HL-60/S4 treated with phorbol 12-myristate 13-acetate at 8.2 ng/mL for 4 days and 3 days (cell line): ENCODE measurements at regions not wholly inside any gene's neighbourhood (a gene's known extent, or its start where the extent isn't known, plus 50 kb on each side); places are given as distances from the start of the nearest gene placed in this dataset.

Experiments used
- in situ Hi-C: fragments of 300-500 bp; cut with MboI; formaldehyde crosslinking; loops from 2 replicates; pipeline ENCODE4 v1.15.0; 2022; ENCODE audit warnings: low sequenced_read_pairs

DNA sequence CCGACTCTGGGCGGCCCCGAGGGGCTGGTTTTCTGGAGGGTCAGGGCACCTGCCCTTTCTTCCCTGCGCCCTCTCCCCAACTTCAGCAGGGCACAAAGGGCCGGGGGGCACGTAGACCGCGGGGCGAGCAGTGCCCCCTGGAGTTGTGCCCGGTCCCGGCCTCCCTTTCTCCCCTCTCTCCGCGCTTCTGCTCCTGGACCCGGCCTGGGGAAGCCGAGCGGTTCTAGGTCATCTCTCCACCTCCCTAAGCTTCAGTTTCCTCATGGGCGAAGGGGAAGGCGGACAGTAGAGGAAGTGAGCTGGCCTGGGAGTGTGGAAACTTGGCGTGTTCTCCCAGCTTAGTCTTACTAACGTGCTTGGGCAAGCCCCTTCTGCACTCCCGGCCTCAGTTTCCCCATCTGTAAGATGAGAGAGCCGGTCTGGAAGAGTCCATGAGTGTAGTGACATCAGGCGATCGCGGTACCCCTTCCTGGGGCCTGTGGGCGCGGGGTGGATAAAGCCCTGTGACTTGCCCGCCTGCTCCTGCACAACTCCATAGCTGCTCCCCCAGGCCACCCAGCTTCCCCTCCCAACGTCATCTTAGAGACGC, 158.6 kb upstream of the PARP11 start:
- in situ Hi-C loops = loop anchor here (25.0 kb wide), 1 partner anchor 144 kb away; no protein-coding TSS in a partner anchor

DNA sequence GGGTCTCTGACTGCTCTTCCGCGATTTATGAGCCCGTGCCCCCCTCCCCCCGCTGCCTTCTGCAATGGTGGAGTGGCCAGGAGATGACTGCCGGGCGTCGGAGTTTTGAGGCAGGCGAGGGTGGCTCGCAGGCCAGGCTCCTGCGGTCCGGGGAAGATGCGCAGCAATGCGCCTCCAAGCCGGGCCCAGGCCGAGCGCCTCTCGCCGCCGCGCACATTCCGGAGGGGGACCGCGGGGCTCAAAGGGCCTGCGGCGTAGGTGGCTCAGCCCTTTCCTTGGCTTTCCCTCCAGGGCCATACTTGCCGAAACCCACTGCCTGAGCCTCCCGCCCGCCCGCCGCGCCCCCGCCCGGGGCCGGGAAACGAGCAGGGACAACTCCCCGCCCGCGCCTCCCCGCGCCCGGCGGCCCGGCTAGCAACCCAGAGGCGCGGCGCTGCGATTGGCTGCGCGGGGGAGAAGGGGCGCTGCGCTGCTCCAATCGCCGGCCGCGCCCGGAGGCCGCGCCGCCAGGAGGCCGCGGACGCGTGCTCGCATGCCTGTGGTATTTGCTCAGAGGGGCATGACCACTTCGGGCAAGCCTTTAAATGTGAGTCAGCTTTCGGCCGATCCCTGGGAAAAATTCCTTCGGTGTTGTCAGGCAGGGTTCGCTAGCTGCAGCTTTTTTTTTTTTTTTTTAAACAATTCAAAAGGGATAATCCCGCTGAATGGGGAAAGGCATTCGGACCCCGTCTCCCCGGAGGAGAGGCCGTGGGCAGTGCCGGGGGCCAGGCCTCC, 157.9 kb upstream of the PARP11 start:
- in situ Hi-C loops = loop anchor here (25.0 kb wide), 1 partner anchor 144 kb away; no protein-coding TSS in a partner anchor

DNA sequence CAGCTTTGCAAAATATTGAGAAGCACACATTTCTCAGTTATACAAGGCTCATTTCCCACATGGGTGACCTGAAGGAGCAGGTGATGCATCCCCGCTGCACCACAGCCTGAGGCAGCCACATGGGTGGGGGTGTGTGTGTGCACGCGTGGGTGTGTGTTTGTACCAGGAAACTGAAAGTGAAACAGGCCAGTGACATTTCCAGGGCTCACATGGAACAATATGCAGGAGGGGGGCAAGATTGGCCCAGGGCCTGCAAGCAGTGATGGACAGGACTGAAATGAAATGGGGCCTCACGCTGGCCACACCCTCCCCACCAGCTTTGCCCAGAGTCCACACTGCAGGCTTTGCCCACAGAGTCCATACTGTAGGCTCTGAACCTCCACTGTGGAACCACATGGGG, 154.2 kb upstream of the PARP11 start:
- in situ Hi-C loops = loop anchor here (25.0 kb wide), 1 partner anchor 140 kb away; no protein-coding TSS in a partner anchor

DNA sequence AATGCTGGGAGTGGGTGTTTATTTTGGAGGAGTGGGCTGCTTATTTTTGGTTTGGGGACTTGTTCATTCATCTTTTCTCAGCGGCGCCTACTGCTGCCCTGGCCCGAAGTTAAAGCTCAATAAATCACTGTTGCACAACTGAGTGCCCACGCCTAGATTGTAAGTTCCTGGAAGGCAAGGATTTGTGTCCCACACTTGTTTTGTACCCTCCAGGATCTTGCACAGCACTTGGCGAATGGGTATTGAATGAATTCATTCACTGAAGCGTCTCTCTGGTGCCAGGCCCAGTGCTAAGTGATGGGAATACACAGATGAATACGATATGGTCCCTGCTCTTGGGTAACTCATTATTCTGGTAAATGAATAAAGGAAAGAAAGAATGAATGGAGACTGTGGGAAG, 153.3 kb upstream of the PARP11 start:
- in situ Hi-C loops = loop anchor here (25.0 kb wide), 1 partner anchor 139 kb away; no protein-coding TSS in a partner anchor

DNA sequence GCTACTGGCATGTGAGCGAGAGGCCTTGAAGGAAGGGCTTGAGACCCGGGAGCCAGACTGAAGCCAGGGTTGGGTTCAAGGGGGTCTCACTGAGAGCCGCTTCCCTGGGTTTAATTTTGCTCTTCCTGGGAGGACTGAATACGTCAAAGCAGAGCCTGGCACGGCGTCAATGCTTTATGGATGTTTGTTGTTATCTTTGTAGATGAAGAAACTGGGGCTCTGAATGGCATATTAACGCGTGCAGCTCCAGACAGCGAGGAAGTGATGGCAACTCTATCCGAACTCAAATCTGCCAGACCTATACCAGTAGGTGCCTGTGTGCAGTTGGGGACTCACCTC, 152.8 kb upstream of the PARP11 start:
- in situ Hi-C loops = loop anchor here (25.0 kb wide), 1 partner anchor 139 kb away; no protein-coding TSS in a partner anchor

DNA sequence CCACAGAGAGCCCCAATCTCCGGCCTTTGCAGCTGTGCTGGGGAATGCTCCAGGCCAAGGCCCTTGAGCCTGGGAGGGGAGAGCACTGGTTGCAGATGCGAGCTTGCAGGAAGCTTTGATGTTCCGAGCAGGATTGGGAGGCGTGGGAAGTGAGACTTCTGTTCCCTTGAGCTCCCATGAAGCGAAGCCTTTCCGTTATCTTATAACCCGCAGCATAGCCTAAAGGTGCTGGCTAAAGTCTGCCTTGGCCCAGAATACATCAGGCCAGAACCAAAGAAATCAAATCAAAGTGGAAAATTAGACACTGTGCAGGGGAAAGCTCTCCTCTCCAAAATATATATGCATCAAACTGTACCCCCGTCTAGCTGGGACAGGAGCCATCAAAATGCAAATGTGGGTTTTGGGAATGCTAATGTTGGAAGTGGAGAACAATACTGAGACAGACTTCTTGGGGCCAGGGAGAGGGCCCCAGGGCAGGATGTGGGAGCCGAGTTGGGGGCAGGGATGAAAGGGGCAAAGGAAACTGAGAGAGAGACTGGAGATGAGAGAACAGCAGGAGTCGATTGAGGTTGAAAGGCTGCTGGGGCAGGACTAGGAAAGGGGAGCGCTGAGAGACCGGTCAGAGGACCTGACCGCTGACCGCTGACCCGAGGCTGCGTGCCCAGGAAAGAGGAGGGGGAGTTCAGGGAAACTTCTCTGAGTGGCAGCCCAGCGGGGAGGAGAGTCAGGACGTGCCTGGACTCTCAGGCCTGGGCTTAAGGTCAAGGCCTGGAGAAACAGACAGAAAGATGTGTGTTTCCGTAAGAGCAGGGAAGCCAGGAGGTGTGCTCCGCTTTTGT, 152.2 kb upstream of the PARP11 start:
- in situ Hi-C loops = loop anchor here (25.0 kb wide), 1 partner anchor 138 kb away; no protein-coding TSS in a partner anchor

DNA sequence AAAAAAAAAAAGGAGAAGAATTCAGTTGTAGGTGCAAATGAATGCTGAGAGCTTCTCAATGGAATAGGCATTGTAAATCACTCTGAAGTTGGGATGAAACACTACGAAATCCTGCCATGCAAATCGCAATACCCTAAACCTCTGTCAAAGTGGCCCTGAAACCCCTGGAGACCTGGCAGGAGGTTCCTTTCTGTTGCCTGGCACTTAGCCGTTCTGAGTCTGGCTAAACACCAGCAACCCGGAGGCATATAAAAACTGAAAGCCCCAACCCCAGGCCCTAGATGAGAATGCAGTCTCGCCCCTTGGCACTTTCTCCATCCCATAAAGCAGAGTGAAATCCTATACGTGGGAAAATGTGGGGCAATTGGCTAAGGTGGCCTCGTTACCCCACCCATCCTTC, 151.5 kb upstream of the PARP11 start:
- in situ Hi-C loops = loop anchor here (25.0 kb wide), 1 partner anchor 137 kb away; no protein-coding TSS in a partner anchor

DNA sequence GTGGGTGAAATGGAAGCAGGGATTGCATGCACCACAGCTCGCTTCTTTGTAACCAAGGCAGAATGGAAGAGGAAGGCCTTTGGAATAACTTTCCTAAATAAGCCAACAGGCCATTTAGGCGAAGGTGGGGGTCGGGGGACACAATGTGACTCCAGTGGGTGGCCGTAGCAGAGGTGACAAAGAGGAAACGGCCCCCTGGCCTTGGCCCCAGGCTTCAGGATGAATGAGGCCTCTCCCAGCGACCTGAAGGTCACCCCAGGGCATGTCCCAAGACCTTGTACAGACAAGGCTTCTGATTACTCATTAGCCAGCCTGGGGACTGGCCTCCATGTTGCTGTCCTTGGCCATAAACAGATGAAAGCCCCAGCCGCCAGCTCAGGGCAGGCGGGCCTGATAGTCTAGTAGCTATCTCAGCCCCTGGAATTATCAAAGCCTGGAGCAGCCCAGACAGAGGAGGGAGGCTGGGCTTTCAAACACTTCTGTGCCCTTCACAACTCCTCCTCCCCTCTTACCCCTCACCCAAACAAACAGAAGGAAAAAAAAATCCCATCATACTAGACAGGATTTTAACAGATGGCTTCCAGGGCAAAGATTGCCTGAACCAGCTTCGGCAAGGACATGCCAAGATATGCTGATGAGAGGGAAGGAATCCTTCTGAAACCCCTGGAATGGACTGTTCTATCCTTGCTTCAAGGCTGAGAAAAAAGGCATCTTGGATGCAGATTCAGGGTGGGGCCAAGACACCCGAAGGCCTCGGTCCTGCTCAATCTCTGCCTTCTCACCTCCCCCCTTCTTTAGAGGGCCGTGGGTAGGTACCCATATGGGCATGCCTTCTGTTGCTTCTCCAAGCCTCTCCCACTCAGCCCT, 142.3 kb upstream of the PARP11 start:
- in situ Hi-C loops = no loop called here

DNA sequence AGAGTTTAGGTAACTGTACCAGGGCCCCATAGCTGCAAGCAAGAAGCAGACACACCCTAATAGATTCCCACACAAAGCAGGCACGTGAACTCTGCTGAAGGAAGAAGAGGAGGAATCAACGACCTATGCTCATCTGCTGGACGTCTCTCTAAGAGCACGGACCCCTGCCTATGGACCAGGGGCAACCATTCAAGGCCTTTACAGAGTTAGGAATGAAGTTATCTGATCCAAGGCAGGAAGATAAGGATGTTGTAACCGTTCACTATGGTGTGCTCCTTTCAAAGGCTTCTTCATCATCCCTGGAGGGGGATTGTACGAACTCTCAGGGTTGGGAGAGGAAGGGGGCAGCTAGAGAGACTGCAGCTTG, 141.6 kb upstream of the PARP11 start:
- in situ Hi-C loops = no loop called here

DNA sequence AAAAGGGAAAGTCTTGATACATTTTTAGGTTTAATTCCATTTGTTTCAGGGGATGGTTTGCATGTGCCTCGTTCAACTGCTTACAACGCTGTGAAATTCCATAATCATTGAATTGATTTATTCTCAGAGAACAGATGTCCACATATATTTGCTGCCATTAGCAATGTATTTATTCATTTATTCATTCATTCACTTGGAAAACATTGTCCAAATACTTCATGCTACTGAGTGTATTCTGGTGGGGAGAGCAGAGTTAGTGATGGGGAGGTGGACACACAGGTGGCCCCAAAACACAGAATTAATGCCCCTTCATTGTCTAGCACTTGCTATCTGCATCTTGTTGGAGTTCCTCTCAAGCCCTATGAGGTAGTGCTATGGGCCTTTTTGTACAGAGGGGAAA, 141.2 kb upstream of the PARP11 start:
- in situ Hi-C loops = no loop called here

DNA sequence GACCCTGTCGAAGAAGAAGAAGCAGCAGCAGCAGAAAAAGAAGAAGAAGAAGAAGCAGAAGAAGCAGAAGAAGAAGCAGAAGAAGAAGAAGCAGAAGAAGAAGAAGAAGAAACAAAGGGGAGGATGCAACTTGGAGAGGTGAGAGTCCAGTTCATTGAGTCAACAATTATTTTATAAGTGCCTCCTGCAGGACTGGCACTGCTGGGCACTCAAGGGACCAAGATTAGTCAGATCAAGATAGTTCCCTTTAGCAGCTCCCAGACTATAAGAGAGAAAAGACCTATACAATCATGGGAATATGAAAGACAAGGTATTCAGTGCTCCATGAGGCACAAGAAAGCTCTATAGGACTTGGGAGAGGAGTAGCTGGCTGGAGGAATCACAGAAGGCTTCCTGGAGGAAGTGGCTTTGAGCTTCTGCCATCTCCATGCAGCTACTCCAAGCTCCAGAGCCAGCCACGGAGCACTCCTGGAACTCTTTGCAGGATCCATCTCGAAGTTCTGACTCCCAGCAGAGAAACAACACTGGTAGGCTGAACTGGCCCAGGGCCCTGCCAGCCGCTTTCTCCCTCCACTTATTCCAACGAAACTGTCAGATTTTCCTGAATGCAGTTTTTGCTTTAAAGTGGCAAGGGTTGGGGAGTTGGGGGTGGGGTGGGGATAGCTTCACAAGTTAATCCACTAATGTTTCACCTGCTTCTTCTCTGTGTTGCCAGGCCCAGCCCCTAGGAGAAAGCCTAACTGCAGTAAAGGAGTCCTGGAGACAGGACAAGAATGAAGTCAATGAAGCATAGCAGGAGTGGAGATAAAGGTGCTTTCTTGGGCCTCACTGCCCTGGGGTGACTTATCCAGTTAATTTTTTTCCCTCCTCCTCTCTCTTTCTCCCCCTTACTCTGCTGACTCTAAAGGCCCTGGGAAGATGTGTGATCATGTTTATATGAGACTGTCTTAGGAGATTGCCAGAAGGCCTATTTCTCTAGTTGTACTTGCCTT, 140.1 kb upstream of the PARP11 start:
- in situ Hi-C loops = no loop called here

DNA sequence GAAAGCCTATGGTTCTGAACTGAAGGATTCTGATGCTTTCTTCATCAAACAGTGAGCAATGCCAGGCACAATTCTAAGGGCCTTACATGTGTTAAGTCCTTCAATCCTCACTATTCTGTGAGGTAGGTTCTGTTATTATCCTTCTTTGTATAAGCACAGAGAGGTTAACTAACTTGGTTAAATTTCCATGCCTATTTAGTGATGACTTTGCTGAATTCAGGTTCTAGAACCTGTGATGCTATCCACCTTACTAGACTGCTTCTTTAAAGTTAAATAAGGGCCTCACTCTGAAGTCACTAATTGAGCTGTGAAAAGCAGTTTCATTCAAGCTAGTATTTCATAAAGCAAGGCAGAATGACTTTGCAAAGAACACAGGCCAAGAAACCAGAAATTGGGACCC, 138.9 kb upstream of the PARP11 start:
- in situ Hi-C loops = no loop called here

DNA sequence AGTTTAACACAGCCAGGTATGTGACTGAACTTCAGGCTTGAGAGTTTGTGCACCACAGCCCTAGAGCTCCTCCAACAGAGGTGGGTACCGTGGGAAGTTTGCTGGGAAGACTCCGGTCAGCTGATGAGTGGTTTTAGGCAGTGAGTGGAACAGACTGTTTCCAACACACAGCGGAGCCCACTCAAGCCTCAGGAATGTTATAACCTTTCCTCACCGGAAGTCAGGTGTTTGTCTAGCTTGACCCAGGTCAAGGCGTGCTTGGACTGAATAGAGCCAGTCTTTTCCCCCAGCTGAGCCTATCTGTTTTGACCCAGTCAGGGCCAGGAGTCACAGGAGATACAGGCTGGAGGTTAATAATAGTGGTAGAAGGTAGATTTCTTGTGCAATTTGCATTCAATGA, 138.4 kb upstream of the PARP11 start:
- in situ Hi-C loops = no loop called here

DNA sequence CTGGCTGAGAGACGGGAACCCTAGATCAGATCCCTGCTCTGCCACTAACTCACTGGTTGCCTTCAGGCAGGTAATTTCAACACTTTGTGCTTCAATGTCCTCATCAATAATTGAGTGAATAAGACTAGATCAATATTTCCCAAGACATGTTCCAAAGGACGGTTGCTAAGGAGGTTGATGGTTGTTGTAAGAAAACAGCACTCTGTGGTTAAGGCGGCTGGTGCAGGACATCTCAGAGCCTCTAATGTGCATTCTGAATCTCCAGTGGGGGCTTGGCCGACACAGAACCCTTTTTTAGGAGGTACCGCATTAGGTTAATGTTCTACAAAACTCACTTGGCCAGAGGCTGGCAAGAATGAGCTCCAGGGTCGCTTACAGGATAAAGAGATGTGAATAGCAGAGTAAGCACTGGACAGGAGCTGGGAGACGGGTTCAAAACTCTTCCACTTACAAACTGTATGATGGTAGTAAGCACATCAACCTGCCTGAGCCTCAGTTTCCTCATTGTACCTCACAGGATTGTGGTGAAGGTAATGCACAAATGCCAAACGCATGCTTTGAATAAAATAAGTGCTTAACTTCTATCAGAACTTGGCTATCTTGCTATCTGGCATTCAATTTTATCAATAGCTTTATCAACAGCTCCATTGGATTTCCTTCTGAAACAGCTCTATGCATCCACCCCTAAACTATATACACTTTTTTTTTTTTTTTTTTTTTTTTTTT, 136.9 kb upstream of the PARP11 start:
- in situ Hi-C loops = no loop called here

DNA sequence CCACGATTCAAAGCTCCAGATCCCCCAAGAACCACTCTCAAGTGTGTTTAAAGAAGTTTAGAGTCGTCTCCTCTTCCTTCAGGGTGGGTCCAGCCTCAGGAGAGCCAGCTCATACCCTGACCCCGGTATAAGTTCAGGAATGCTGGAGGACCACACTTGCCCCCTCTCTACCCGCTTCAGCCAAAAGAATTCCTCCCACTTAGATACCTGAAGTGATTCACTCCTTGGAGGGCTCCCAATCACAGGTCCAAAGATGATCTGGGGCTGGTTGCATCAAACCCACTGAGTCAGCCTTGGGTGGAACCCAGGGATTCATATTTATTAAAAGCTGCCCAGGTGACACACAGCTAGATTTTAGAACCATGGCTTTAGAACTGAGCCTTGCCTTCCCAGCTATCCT, 133.5 kb upstream of the PARP11 start:
- in situ Hi-C loops = no loop called here

DNA sequence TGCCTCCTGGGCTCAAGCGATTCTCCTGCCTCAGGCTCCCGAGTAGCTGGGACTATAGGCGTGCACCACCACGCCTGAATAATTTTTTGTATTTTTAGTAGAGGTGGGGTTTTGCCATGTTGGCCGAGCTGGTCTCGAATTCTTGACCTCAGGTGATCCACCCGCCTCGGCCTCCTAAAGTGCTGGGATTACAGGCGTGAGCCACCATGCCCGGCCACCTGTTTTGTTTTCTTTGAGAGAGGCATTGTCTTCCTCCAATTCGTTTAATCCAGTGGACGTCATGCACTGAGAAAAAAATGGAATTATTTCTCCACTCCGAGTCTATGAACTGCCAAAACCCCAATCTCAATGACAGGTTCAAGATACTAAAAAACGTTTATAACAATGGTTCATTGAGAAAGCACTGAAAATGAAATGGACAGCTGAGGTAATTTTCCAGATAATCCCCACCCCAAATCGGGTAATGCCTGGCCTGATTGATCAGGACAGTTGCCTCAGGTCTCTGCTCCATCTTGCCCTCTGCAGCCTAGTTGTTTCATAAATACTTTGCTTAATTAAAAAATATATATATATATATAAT, 132.7 kb upstream of the PARP11 start:
- in situ Hi-C loops = no loop called here

DNA sequence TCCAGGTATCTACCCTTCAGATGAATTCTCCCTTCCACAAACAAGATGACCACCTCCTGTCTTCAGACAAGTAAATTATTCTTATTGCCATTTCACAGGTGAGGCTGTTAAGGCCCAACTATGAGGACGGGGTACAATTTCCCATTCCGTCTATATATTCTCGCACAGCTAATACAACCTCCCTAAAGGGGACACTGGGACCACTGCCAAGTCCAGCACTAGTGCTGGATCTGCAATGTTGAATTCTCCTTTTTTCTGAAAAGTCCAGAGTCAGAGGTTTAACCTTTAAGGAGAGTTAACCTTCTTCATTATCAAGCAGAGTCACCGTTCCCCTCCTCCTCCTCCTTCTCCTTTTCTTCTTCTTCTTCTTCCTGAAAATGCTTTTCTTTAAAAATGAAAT, 130.4 kb upstream of the PARP11 start:
- in situ Hi-C loops = no loop called here

DNA sequence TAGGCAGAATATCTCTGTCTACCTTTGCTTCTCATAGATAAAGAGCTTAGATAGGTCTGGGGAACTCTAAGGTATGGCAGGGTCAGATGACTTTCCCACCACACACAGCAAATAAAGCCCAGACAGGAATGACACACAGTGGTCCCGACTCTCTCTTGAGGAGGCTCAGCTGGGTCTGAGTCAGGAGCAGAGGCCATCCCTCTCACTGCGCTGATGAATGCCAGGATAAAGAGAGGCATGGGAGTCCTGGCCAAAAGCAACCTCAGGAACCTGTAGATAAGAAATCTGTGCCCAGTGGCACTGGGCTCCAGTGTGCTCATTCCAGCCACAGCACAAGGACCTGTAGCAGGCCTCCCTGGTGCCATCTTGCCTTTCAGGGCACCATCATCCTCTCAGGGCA, 129.4 kb upstream of the PARP11 start:
- in situ Hi-C loops = no loop called here
